ENCODE measurements at regions not wholly inside any gene's neighbourhood (a gene's known extent, or its start where the extent isn't known, plus 50 kb on each side); places are given as distances from the start of the nearest gene placed in this dataset.

GRCh38 chr1:110749960-110750359 lies 75.2 kb upstream of the KCNA3 start:
- Mint-ChIP-seq H3K27me3 (ENCODE audit: low read depth) (peaks cover 4% of the 10 kb centered on the region), H3K4me1 (peaks cover 50 to 58% of the 10 kb centered on the region in 2 experiments), H3K36me3 (ENCODE audit: insufficient read depth in 1 of 3, low read depth in 3 of 3) (no peaks in the 10 kb centered on the region), H3K4me3 (no peak overlapping the region), H3K27ac (no peak overlapping the region), H3K9me3 (no peaks in the 10 kb centered on the region)
- Histone ChIP-seq H2BK15ac (ENCODE audit: low read depth, low read length) (no peak overlapping the region), H3K9me3 (ENCODE audit: control insufficient read depth, low read depth, low read length) (no peaks in the 10 kb centered on the region), H3K79me1 (ENCODE audit: insufficient read depth, low read depth, low read length, poor library complexity, severe bottlenecking) (no peaks in the 10 kb centered on the region), H3K27me3 (ENCODE audit: insufficient read depth, low read length) (no peaks in the 10 kb centered on the region), H3K4me2 (ENCODE audit: insufficient read depth, insufficient read length, low read length) (no peak overlapping the region), H3K56ac (ENCODE audit: insufficient read length, low read depth, low read length) (no peak overlapping the region), H3K14ac (ENCODE audit: insufficient read depth, low read length) (no peak overlapping the region), H3T11ph (ENCODE audit: low read length) (no peak overlapping the region), H4K8ac (replicated peaks; ENCODE audit: insufficient read length, low read depth, low read length) (no peak overlapping the region), H4K20me1 (ENCODE audit: control insufficient read depth, insufficient read depth, insufficient read length) (no peaks in the 10 kb centered on the region), H2BK20ac (ENCODE audit: low read depth, low read length, poor library complexity, severe bottlenecking) (no peak overlapping the region), H3K4ac (ENCODE audit: low read depth, low read length) (no peak overlapping the region), H4K91ac (ENCODE audit: insufficient read length, low read depth, low read length) (no peak overlapping the region), H3K79me2 (ENCODE audit: insufficient read depth, low read length) (no peaks in the 10 kb centered on the region), H3K27ac (ENCODE audit: insufficient read length, low read depth, low read length) (no peak overlapping the region), H2BK120ac (ENCODE audit: low read depth, low read length, poor library complexity, severe bottlenecking) (no peak overlapping the region), H3K4me1 (ENCODE audit: insufficient read depth, low read length) (peaks cover 11% of the 10 kb centered on the region; the same call in 1 of the 2 replicates), H2AFZ (ENCODE audit: low read length) (no peak overlapping the region), H3K23me2 (ENCODE audit: insufficient read length, low read depth, low read length, poor library complexity, severe bottlenecking) (no peaks in the 10 kb centered on the region), H3K23ac (ENCODE audit: insufficient read length, low read depth, low read length) (no peak overlapping the region), H3K9ac (ENCODE audit: extremely low read depth, insufficient read length, low read length) (no peak overlapping the region), H2AK5ac (ENCODE audit: insufficient read length, low read length) (no peak overlapping the region), H4K5ac (ENCODE audit: insufficient read length, low read depth, low read length) (no peak overlapping the region), H2BK5ac (ENCODE audit: insufficient read length, low read length) (no peak overlapping the region), H3K18ac (ENCODE audit: insufficient read length, low read depth, low read length) (no peak overlapping the region), H2BK12ac (ENCODE audit: insufficient read length, low read depth, low read length) (no peak overlapping the region)
- no CpG with 5 or more reads among the region's 4 CpGs for WGBS (ENCODE audit: extremely low coverage, insufficient read length, low lambda C conversion rate)
- no peak for TF ChIP-seq CTCF (conservative IDR thresholded peaks at IDR 0.05)
- no peak for DNase-seq
